ENCODE measurements at regions not wholly inside any gene's neighbourhood (a gene's known extent, or its start where the extent isn't known, plus 50 kb on each side); places are given as distances from the start of the nearest gene placed in this dataset.

DNA sequence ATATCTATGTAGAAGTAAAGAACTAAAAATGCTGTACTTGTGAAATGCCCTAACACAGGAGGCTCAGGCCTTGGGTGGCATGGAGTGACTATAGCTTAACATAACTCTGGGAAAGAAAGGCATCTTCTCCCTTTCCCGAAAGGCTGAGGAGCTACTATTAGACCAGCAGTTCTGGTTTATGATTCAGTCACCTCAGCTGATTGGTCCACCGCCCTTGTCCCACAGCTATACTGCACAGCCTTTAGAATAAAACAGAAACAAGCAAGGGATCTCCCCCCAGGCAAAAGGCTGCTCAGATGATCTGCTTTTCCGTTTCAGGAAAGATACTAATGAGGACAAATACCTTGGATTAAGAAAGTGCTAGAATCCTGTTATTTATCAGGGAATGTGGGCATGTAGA, 171.3 kb downstream of the SNCA start:
- no peak for DNase-seq (ENCODE audit: low read depth in 2 of 2, low spot score in 1 of 2)

DNA sequence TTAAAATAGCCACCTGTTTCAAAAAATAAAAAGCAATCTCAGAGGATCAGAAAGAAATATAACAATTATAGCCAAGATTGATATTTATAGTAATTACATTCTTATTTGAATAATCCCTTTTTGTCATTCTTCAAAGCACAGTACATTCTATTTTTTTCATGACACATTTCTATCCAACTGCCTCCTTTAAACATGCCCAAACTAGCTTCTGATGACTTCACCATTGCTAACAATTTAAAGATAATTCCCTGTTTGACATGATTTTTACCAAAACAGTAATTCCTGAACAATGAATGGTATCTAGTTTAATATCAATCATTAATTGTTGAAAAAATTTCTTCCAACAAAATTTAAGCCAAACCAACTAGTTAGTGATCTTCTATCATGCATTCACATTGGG, 172.4 kb downstream of the SNCA start:
- no peak for DNase-seq (ENCODE audit: low read depth in 2 of 2, low spot score in 1 of 2)

DNA sequence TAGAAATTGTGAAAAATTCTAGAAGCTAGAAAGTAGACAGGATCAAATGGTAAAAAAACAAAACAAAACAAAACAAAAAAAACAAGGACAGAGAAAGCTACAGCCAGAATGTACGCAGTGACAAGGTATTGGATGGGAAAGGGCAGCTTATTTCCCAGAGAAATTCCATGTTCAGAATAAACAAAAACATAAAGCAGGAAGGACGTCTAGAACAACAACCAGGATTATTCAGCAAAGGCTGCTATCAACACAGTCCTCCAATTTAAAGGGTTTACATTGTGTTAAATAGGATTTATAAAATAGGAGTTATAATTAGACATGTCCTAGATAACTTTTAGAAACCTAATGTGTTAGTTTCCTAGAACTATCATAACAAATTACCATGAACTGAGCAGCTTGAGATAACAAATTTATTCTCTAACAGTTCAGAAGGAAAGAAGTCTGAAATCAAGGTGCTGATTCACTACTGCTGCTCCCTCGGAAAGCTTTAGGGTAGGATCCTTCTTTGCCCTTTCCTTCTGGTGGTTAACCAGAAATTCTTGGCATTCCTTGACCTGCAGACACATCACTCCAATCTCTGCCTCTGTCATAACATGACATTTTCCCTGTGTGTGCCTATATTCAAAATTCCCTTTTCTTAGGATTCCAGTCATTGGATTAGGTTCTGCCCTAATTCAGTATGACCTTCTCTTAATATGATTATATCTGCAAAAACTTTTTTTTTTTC, 175.6 kb downstream of the SNCA start:
- no peak for DNase-seq (ENCODE audit: low read depth in 2 of 2, low spot score in 1 of 2)

DNA sequence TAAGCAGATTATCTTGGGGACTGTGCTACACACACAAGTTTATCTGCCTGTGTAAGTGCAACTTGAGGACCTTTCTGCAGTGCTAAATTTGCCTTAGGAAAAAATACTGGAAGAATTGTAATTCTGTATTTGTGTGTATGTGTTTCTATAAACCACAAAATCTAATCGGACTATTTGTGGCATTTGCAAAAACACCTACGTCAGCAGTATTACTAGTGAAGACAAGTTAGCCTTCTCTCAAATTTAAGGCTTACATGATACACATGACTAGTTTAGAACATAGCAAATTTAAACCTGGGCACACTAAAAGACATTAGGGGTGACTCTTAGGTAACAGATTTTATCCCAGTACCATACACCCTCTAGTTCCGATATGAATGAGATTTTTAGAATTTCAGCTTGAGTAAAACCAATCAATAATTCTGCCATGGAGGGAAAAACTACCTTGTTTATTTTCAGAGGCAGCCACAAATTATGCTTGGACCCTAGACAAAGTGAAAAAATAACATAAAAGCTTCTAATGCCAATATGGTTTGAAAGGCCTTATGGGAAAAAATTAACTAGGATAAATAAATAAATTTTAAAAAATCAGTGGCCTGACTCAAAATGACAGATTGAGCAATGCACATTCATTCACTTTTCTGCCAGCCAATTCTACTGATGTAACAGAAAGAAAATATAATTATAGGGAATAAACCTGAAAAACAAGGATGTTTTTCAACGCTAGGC, 176.4 kb downstream of the SNCA start:
- DNase-seq (ENCODE audit: low read depth in 2 of 2, low spot score in 1 of 2), result no peak

DNA sequence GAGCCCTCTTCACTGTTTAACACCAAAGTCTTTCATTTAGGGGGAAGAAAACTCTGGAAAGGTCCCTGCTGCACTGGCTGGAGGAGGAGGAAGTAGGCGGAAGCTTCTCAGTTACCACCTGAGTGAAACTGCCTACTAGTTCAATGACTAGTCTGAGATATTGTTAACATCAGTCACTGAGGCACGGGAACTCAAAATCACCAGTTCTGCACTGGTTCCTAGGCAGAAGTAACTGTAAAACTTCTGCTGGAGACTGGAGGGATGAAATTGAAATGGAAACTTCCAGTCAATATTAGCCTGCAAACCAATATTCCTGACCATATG, 178.3 kb downstream of the SNCA start:
- DNase-seq (ENCODE audit: low read depth in 2 of 2, low spot score in 1 of 2), result no peak

DNA sequence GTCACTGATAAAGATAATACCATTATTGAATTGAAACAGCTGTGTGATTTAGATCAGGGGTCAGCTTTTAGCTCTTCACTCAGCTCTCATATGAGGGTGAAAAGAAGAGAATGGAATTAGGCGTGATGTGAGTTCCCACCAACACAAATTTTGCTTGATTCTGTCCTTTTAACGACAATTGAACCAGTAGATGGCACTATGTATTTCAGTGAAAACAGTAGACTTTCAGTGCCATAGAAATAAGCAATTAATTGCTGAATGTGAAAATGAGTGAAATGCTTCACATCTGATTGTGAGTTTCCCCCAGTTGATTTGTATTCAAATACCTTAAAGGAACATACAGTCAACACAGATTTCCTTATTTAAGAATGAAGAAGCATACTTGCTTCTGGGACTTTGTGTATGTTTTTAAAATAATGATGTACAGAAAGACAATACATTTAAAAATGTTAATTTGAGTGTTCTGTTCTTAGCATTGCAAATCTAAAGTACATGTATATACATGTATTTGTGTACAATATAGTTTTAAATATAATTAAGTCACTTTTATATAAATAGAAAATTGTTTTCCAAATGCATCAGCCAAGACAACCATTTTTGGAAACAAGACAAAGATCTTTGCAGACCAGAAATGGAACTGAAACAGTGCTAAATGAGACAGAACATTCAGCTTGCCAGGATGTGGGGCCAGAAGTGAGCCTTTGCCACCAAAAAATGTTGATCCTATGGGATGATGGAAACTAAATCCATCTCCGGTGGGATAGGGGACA, 178.8 kb downstream of the SNCA start:
- no peak for DNase-seq (ENCODE audit: low read depth in 2 of 2, low spot score in 1 of 2)

DNA sequence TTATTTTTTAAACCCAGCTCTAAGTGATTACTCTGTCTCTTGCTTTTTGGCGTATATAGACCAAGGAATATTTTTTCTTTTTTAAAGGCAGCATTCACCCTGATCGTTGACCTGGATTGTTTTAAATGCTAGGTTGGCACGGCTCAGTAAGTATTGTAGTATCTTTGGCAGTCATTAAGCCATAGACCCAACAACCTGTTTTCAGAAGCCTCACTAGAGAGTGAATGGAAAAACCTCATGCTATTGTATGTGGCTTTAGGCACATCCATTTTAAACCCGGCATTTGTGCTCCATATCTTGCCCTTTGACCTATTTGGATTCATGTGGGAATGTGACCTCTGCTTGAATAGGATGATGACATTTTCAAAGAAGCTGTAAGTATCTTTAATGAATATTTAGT, 183.9 kb downstream of the SNCA start:
- no peak for DNase-seq (ENCODE audit: low read depth in 2 of 2, low spot score in 1 of 2)

DNA sequence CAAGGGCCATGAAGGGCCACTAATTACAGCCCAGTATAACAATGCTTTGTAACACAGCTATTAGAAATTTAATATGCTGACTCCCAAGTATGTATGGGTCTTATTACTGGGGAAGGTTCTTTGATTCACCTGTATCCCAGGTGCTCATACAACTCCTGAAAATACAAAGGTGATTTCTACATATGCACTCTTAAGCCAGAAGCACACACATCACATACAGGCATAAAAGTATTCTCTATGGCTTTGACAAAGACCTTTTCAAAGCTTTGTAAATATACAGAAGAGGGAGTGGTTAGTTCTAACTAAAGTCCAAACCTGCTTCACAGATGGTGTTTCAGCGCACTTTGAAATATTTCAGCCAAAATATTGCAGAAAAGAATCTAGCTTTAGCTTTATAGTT, 191.5 kb downstream of the SNCA start:
- no peak for DNase-seq (ENCODE audit: low read depth in 2 of 2, low spot score in 1 of 2)

DNA sequence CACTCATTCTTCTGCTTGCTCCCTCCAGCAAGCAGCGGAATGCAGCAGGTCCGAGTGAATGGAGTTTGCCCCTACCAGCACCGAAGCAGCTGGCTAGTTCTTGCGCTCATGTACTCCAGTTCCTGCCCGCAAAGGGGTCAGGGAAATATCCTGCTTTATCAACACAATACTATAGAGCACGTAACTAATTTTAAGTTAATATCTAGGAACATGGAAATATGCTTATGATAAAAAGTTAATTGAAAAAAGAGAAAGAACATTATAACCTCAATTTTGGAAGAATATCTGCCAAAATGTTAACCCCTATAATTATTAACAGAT, 195.6 kb downstream of the SNCA start:
- no peak for DNase-seq (ENCODE audit: low read depth in 2 of 2, low spot score in 1 of 2)

DNA sequence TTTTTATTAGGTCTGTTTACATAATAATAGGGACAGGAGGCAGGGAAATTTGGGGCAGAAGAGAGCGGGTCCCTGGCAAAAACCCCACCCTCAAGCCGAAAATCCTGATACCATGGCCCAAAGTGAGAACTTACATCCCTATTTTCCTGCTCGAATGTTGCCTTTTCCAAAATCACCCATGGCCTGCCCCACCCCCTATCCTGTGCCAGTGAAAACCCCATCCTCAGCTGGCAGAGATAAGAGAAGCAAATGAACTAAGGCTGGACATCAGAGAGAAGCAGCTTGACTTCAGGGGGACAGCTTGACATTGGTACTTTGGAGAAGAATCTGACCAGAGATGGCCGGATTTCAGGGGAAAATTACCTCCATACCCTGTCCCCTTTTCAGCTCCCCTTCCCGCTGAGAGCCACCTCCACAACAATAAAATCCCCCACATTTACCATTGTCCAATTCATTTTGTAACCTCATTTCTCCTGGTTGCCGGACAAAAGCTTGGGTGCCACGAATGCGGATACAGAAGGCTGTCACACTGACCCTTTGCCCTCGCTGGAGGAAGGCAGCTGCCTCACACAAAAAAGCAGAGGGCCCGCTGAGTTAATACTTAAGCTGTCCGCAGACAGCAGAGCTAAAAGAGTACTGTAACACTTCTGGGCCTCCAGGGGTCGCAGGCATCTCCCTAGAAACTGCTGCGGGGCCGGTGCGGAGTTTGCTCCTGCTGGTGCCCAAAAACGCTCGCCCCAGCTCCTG, 196.2 kb downstream of the SNCA start:
- no peak for DNase-seq (ENCODE audit: low read depth in 2 of 2, low spot score in 1 of 2)

DNA sequence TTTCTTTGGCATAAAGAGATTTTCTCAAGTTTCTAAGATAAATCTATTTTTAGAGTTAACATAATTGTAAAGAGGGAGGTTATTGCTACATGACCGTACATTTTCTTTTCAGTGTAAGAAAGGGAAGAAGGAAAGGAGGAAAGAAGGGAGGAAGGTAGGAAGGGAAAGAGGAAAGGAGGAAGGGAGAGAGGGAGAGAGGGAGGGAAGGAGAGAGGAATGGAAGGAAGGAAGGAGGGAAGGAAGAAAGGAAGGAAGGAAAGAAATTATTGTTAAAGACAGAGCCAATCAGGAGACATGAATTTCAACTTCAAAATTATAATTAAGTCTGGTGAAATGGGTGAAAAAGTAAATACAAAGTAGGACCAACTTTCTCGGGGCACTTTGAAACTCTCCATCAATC, 197.6 kb downstream of the SNCA start:
- no peak for DNase-seq (ENCODE audit: low read depth in 2 of 2, low spot score in 1 of 2)

DNA sequence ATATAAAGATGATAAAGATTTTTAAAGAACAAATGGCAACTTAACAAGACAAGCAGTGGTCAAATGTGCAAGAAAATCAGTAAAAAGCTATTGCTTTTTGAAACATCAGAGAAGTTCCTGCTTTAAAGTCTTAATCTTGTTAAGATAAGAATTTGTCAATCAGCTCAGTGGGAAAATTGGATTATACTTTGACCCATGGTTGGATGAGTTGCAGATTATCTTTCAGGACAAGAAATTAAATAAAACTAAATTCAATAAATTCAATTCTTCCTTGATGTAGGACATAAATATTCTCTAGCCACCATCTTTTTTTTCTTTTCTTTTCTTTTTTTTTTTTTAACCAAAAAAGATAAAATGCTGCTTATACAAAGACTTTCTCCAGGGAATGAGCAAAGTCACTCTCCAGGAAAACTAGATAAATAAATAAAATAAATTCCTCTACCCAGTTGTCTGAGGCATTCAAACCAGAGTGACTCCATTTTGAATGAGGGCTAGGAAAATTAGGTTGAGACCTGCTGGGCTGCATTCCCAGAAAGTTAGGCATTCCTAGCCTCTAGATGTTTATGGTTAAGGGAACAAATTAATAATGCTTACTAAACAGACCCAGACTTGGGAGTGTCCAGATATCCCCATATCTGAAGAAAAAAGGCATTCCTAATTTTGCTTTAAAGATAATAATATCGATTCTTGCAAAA, 211.2 kb downstream of the SNCA start:
- DNase-seq (ENCODE audit: low read depth in 2 of 2, low spot score in 1 of 2), result no peak

DNA sequence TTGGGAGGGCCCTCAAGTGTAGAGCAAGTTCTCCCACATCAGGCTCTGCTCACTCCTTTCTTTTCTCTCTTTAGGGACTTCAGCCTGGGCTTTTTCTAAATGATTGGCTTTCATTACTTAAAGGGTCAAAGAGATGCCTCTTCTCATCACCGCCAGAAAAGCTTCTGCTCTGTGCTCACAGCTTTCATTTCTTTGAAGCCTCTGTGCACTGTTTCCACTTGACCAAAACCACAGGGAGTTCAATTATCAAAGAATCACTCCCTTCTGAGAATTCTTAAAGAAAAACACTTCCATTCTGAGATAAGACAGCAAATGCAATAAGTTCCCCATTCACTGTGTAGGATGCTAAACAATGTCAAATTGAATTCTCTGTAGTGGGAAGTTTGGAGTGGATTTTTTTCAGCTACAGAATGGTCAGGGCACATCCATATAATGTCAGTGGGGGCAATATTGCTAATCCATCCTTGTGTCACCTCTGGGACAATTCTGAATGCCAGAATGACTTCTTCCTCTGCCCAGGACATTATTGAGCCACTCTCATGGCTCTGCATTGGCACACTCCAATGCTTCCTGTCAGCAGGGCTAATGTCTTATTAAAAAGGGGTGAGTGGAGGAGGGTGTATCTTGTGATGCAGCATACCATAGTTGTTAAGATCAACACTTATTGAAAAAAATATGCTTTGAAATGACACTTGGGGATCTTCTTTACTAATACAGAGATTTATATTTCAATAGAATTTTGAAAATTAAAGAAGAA, 217.6 kb downstream of the SNCA start:
- DNase-seq (ENCODE audit: low read depth in 2 of 2, low spot score in 1 of 2), result no peak

DNA sequence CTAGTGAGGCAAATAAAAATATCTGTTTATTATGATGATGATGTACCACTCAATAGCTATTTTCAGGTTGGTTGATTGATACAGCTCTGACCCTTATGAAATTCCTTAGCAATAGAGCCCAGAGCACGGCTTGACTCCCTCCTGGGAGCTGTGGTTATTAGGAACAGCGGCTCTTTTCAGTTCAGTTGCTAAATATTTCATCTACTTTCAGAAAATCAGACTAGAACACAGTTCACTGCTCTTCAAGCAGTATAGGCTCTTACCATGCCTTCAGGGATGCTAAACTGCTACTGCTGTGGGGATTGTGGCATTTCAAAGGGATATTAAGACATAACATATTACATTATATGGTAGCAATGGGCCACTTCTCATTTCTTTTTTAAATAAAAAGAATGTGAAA, 218.8 kb downstream of the SNCA start:
- DNase-seq (ENCODE audit: low read depth in 2 of 2, low spot score in 1 of 2), result no peak

DNA sequence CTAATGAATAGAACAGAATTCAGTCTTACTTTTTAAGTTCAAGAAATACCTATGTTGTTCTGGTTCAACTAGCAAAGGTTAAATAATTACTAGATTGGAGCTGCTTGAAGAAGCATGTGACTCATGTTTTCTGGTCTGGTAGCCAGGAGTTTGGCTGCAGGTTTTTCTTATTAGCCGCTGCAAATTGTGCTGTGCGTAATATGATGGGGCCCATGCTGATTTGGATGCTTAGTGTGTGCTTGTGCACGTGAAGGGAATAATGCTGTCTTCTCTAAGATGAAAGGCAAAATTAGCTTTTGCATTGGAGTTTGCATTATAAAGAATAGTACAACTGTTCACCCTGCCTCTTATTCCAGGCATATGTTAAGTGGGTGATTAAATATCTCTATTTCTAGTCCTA, 219.6 kb downstream of the SNCA start:
- no peak for DNase-seq (ENCODE audit: low read depth in 2 of 2, low spot score in 1 of 2)

DNA sequence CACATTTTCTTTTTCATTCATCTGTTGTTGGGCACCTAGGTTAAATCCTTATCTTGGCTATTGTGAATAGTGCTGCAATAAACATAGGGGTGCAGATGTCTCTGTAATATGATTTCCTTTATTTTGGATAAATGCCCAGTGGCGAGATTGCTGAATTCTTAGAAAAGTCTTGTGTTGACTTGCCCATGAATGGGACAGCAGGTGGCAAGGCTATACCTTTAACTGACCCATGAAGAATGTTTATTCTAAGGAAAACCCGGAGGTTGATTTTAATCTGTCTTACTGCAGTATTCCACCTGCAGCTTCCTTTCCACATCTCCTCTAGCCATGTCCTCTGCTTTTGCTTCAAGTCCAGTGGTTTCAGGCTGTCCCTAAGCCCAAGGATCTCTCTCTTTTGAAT, 220.6 kb downstream of the SNCA start:
- no peak for DNase-seq (ENCODE audit: low read depth in 2 of 2, low spot score in 1 of 2)

DNA sequence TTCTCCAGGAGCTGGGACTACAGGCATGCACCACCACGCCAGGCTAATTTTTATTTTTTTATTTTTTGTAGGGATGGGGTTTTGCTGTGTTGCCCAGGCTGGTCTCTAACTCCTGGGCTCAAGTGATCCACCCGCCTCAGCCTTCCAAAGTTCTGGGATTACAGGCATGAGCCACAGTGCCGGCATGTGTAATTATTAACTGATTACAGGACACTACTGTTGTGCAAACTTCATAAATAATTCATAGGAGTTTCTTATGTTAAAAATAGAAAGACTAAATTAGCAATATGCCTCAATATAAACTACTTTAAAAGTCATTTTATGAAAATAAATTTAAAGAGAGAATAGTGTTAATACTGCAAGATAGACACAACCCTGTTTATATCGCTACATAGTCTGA, 221.9 kb downstream of the SNCA start:
- no peak for DNase-seq (ENCODE audit: low read depth in 2 of 2, low spot score in 1 of 2)

DNA sequence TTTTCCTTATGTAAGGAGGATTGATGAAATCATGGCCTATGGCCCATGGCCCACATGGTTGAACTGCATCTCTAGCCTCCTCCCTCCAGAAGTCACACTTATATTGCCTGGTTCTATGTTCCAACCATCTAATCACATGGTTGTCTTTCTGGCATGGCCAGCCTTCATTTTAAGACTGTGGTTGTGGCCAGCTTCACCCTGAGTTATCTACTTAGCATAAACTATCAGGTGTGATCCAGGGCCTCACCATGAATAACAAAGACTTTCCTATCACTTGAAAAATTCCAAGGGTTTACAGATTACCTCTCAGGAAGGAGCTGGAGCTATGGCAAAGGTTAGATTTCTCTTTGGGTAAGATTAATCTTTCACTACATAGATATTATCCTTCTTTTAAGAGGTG, 222.8 kb downstream of the SNCA start:
- no peak for DNase-seq (ENCODE audit: low read depth in 2 of 2, low spot score in 1 of 2)

DNA sequence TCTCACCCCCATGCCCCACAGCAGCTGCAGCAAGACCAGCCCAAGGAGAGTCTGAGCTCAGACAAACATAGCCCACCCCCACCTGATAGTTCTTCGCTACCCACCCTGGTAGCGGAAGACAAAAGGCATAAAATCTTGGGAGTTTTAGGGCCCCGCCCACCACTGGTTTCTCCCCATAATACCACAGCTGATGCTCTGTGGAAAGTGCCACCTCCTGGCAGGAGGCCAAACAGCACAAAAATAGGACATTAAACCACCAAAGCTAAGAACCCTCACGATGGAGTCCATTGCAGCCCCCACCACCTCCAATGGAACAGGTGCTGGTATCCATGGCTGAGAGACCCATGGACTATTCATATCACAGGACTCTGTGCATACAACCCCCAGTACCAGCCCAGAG, 226.7 kb downstream of the SNCA start:
- DNase-seq (ENCODE audit: low read depth in 2 of 2, low spot score in 1 of 2), result no peak

DNA sequence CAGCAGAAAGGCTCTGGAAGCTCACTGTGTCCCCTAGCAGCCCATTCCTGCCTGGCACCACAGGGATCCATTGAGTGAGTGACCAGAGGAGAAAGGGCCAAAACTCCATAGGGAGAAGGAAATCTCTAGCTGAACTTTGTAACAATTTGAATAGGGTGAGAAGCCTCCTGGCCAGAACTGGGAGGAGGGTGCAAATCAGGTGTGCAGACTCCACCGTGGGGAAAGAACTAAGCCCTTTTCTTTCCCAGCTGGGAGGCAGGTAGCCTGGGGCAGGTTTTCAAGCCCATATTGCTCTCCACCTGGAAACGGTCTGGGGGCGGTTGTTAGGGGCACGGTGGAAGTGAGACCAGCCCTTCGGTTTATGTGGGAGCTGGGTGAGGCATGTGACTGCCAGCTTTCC, 227.2 kb downstream of the SNCA start:
- DNase-seq (ENCODE audit: low read depth in 2 of 2, low spot score in 1 of 2), result no peak

DNA sequence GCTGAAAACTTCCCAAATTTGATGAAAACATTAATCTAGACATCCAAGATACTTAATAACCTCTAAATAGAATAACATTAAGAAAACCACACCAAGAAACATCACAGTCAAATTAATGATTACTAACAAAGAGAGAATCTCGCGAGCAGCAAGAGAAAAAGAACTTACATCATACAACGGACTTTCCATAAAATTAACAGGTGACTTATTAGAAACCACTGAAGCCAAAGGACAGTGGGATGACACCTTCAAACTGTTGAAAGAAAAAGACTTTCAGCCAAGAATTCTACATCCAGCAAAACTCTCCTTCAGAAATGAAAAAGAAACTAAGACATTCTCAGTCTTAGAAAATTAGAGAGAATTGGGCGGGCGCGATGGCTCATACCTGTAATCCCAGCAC, 232.0 kb downstream of the SNCA start:
- DNase-seq (ENCODE audit: low read depth in 2 of 2, low spot score in 1 of 2), result no peak
